ENCODE measurements at regions not wholly inside any gene's neighbourhood (a gene's known extent, or its start where the extent isn't known, plus 50 kb on each side); places are given as distances from the start of the nearest gene placed in this dataset.

DNA sequence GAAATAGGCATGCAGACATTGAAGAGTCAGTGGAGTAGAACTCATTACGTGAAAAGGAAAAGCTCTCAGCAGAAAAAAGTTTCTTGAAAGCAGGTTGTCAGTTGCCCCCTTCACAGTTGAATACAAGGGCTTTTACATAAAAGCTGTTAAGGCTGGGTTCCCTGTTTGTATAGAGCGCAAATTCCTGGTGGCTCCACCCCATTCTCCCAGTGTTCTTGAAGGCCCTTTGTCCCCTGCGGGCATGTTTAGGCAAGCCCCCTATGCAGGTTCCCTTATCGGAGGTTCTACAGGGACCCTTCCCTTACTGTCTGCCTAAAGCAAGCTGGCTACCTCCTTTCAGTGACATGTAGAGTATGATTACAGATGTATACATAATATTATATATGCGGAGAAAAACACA is 497.2 kb upstream of the SYT4 start:
- TF ChIP-seq, protein P1, sequence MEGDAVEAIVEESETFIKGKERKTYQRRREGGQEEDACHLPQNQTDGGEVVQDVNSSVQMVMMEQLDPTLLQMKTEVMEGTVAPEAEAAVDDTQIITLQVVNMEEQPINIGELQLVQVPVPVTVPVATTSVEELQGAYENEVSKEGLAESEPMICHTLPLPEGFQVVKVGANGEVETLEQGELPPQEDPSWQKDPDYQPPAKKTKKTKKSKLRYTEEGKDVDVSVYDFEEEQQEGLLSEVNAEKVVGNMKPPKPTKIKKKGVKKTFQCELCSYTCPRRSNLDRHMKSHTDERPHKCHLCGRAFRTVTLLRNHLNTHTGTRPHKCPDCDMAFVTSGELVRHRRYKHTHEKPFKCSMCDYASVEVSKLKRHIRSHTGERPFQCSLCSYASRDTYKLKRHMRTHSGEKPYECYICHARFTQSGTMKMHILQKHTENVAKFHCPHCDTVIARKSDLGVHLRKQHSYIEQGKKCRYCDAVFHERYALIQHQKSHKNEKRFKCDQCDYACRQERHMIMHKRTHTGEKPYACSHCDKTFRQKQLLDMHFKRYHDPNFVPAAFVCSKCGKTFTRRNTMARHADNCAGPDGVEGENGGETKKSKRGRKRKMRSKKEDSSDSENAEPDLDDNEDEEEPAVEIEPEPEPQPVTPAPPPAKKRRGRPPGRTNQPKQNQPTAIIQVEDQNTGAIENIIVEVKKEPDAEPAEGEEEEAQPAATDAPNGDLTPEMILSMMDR (conservative IDR thresholded peaks at IDR 0.05), result no peak
- TF ChIP-seq ZFX (IDR thresholded peaks at IDR 0.05), result no peak
